HG03097 (cell line): ENCODE measurements at regions not wholly inside any gene's neighbourhood (a gene's known extent, or its start where the extent isn't known, plus 50 kb on each side); places are given as distances from the start of the nearest gene placed in this dataset.

Source experiments
- ATAC-seq: cut with Tn5 transposase; IDR thresholded peaks from one replicate; pipeline ENCODE4 v1.9.1; 2021; ENCODE audit not compliant: unreplicated experiment, low FRiP score

GRCh38 chr2:37588316-37588777 is 83.1 kb downstream of the CDC42EP3 start:
- no peak for ATAC-seq

GRCh38 chr2:37589298-37589697 is 82.1 kb downstream of the CDC42EP3 start:
- ATAC-seq = no peak

DNA sequence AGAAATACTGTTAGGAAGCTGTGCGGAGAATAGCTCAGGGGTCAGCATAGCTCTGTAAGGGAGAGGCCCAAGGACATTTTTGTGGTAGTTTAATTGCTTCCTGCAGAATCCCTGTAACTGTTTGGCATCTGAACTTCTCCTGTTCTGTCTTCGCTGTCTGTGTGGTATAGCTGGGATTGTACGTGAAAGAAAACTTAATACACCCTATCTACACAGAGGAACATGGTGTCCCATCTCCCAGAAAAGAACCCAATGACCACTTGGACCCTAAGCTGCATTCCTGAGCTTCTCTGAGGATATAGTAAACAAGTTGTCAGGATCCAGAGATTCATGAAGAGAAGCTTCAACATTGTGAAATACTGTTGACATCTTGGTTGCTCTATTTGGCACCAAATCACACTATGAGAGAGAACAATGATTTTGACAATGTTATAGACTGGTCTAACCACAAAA is 81.3 kb downstream of the CDC42EP3 start:
- ATAC-seq = no peak
